ENCODE measurements at regions not wholly inside any gene's neighbourhood (a gene's known extent, or its start where the extent isn't known, plus 50 kb on each side); places are given as distances from the start of the nearest gene placed in this dataset.

- no peaks in the 10 kb centered on the region for H3K36me3 Mint-ChIP-seq (ENCODE audit: low read depth)
- H3K4me3 Mint-ChIP-seq: no peak overlapping the region
- H3K9me3 Mint-ChIP-seq: peaks cover 43% of the 10 kb centered on the region
- no peak overlapping the region for H3K27ac Mint-ChIP-seq
- no peaks in the 10 kb centered on the region for H3K27me3 Mint-ChIP-seq (ENCODE audit: low read depth)
- no peaks in the 10 kb centered on the region for H3K4me1 Mint-ChIP-seq
- TF ChIP-seq CTCF (IDR thresholded peaks at IDR 0.05; ENCODE audit: unreplicated experiment in 3 of 3): no peak
These were observed 73.5 kb upstream of the OR10AD1 start for GRCh38 chr12:48276621-48277020.

GRCh38 chr12:48266826-48267225 lies 63.7 kb upstream of the OR10AD1 start:
- Mint-ChIP-seq H3K4me3 (no peak overlapping the region), H3K27me3 (ENCODE audit: low read depth) (peaks cover 17% of the 10 kb centered on the region), H3K36me3 (ENCODE audit: low read depth) (no peaks in the 10 kb centered on the region), H3K27ac (no peak overlapping the region), H3K4me1 (no peaks in the 10 kb centered on the region), H3K9me3 (no peaks in the 10 kb centered on the region)
- no peak for TF ChIP-seq CTCF (IDR thresholded peaks at IDR 0.05; ENCODE audit: unreplicated experiment in 3 of 3)

GRCh38 chr12:48265777-48266176 lies 62.7 kb upstream of the OR10AD1 start:
- Mint-ChIP-seq H3K36me3 (ENCODE audit: low read depth) (no peaks in the 10 kb centered on the region), H3K4me1 (no peaks in the 10 kb centered on the region), H3K9me3 (no peaks in the 10 kb centered on the region), H3K27ac (no peak overlapping the region), H3K4me3 (no peak overlapping the region), H3K27me3 (ENCODE audit: low read depth) (peaks cover 20% of the 10 kb centered on the region)
- no peak for TF ChIP-seq CTCF (IDR thresholded peaks at IDR 0.05; ENCODE audit: unreplicated experiment in 3 of 3)

GRCh38 chr12:48263617-48264016 lies 60.5 kb upstream of the OR10AD1 start:
- Mint-ChIP-seq H3K9me3 (no peaks in the 10 kb centered on the region), H3K36me3 (ENCODE audit: low read depth) (no peaks in the 10 kb centered on the region), H3K27me3 (ENCODE audit: low read depth) (peaks cover 20% of the 10 kb centered on the region), H3K4me1 (no peaks in the 10 kb centered on the region), H3K27ac (no peak overlapping the region), H3K4me3 (no peak overlapping the region)
- no peak for TF ChIP-seq CTCF (IDR thresholded peaks at IDR 0.05; ENCODE audit: unreplicated experiment in 3 of 3)

- no peaks in the 10 kb centered on the region for H3K4me1 Mint-ChIP-seq
- peaks cover 20% of the 10 kb centered on the region for H3K27me3 Mint-ChIP-seq (ENCODE audit: low read depth)
- TF ChIP-seq CTCF (IDR thresholded peaks at IDR 0.05; ENCODE audit: unreplicated experiment in 3 of 3): no peak
- H3K4me3 Mint-ChIP-seq: no peak overlapping the region
- H3K27ac Mint-ChIP-seq: no peak overlapping the region
- H3K9me3 Mint-ChIP-seq: no peaks in the 10 kb centered on the region
- H3K36me3 Mint-ChIP-seq (ENCODE audit: low read depth): no peaks in the 10 kb centered on the region
These were observed 58.7 kb upstream of the OR10AD1 start for GRCh38 chr12:48261773-48262172.
